GM20000 (cell line): ENCODE measurements at regions not wholly inside any gene's neighbourhood (a gene's known extent, or its start where the extent isn't known, plus 50 kb on each side); places are given as distances from the start of the nearest gene placed in this dataset.

Source experiments
- DNase-seq: peaks from one replicate; pipeline ENCODE4 v3.0.0; 2012; ENCODE audit warnings: low spot score
- TF ChIP-seq, protein P1 (sequence below): IDR thresholded peaks from 2 replicates; pipeline ENCODE4 v1.5.1; 2012; ENCODE audit warnings: mild to moderate bottlenecking, control low read depth; ENCODE audit errors: extremely low read depth, missing control alignments

DNA sequence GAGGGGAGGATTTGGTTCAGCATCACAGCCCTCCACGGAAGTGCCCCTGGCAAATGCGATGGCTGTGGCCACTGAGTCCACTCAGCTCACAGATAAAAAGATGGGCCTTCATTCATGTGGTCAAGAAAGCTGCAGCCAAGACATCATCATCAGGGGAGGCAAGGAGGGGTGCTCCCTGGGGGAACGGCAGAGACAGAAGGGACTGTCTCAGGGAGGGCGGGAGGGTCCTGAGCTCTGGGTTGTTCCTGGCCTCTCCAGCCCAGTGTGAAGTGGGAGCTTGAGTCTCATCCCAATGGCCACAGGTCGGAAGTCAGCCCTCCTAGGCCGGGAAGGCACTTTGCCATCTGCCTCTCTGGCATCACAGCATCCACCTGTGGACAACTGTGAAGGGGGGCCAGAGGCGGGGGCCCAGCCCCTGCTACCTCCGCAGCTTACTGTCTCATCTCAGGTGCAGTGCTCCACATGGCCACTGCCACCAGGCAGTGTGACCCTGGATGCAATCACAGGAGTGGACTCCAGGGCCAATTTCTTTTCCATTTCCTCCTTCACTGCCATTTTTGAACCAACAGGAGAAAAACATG, 137.8 kb upstream of the SOX1 start:
- TF ChIP-seq, protein P1, sequence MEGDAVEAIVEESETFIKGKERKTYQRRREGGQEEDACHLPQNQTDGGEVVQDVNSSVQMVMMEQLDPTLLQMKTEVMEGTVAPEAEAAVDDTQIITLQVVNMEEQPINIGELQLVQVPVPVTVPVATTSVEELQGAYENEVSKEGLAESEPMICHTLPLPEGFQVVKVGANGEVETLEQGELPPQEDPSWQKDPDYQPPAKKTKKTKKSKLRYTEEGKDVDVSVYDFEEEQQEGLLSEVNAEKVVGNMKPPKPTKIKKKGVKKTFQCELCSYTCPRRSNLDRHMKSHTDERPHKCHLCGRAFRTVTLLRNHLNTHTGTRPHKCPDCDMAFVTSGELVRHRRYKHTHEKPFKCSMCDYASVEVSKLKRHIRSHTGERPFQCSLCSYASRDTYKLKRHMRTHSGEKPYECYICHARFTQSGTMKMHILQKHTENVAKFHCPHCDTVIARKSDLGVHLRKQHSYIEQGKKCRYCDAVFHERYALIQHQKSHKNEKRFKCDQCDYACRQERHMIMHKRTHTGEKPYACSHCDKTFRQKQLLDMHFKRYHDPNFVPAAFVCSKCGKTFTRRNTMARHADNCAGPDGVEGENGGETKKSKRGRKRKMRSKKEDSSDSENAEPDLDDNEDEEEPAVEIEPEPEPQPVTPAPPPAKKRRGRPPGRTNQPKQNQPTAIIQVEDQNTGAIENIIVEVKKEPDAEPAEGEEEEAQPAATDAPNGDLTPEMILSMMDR, result no peak
- DNase-seq, result no peak

DNA sequence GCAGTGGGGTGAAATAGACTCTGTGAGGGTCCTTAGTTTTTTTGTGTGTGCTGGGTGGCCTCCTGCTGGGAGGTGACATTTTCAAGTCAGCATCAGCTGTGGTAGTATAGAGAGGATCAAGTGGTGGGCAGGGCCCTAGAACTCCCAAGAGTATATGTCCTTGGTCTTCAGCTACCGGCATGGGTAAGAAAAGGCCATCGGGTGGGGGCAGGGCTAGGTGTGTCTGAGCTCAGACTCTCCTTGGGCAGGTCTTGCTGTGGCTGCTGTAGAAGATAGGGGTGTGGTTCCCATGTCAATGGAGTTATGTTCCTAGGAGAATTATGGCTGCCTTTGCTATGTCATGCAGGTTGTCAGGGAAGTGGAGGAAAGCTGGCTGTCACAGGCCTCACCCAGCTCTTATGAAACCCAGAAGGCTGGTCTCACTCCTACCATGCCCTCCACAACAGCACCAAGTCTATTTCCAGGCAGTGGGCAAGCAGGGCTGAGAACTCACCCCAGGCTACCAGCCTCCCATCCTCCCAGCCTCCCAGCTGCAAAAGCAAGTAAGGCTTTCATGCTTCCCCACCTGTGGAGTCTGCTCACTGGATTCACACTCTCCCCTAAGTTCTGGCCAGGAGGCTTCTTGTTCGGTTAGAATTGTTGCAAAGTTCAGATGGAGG, 130.6 kb upstream of the SOX1 start:
- DNase-seq, result no peak
- TF ChIP-seq, protein P1, result no peak

DNA sequence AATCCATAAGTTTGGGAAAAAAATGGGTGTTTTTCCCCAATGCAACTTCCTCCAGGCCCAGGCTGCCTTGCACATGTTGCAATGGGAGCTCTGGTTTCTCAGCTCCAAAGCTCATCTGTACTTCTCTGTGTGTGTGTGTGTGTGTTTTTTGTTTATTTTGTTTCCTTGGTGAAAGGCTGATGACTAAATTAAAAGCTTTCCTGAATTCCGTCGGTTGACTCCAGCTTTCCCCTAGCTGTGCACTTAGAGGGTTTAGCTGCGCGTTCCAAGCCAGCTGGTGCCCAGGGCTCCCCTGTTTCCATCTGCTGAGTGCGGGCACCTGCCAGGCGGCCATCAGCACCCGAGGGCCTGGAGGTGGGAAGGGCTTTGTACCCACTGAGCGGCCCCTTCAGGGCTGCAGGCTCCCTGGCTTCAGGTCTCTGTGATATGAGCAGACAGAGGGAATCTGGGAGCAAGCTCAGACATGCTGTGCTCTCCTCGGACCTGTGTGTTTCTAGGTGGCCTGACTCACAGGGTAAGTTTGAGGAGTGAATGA, 129.1 kb upstream of the SOX1 start:
- TF ChIP-seq, protein P1, result no peak
- no peak for DNase-seq

DNA sequence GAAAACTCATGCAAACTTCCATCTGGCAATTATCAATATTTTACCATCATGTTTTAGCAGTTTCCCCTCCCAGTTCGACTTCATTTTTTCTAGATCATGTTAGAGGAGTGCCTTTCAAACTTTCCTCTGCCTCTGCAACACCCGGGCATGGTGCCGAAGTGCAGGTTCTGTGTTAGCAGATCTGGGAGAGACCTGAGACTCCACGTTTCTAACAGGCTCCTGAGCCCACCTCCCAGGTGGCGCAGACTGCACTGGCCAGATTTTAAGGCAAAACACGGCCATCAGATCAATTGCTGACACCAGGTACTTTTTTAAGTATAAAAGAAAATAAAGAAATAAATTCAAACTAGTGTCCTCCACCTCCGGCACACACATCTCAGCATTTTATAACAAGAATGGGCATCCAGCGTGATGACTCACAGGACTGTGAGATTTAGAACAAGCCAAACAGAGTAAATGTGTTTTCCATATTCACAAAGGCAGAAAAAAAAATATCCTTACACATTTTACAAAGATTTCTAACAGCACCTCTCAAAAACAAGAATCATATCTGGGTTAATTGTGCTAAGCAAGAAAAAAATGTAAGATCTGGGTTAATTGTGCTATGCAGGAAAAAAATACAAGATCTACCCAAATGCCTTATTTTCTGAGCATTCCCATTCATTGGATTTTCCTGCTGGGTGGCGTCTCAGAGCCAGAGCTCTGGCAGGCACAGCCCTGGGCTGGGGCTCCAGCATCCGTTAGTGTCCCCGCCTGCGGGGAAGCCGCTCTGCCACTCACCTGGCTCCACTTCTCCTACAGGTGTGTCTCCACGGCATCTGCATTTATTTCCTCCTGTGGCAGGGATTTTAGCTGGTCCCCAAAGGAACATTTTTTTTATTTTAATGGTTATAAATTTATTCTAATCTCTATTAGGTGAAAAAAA, 127.9 kb upstream of the SOX1 start:
- no peak for DNase-seq
- TF ChIP-seq, protein P1, result no peak

DNA sequence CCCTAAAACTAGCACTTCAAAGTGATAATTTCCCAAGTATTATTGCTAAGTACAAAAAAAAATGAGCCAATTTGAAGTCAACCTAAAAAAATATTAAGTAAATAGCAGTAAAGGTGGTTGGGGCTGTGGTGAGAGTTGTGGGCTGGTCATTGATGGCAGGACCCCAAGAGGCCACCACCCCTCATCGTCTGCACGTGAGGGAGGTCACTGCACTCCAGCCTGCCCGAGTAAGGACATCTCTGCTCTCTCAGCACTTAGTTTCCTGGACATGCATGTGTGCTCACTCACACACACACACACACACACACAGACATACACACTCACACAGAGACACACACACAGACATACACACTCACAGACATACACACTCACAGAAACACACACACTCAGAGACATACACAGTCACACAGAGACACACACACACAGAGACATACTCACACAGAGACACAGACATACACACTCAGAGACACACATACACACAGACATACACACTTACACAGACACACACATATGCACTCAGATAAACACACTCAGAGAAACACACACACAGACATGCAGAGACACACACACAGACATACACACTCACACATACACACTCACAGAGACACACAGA, 127.2 kb upstream of the SOX1 start:
- TF ChIP-seq, protein P1, result no peak

DNA sequence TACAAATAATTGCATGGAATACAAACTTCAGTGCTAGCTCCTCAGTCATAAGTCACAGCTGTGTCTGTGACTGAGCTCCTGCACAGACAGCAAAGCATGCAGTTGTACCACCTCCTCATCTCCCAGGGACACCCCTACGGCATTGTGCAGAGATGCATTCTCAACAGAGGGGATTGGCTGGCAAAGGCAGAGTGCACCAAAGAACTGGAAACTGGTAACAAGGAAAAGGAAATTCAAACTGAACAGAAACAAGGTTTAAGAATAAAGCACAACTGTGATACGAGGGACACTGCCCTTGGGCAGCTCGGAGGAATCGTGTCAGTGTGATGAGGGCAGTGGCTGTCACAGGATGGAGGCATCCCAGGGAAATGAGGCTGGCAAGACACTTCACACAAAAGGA, 126.1 kb upstream of the SOX1 start:
- no peak for DNase-seq
- TF ChIP-seq, protein P1, result no peak

More for the DNA sequence above, 127.2 kb upstream of the SOX1 start:
- no peak for DNase-seq
